ENCODE measurements at regions not wholly inside any gene's neighbourhood (a gene's known extent, or its start where the extent isn't known, plus 50 kb on each side); places are given as distances from the start of the nearest gene placed in this dataset.

- Mint-ChIP-seq H3K36me3 (ENCODE audit: low read depth) (no peaks in the 10 kb centered on the region), H3K4me1 (no peaks in the 10 kb centered on the region), H3K9me3 (peaks cover 3% of the 10 kb centered on the region), H3K4me3 (no peak overlapping the region), H3K27me3 (peaks cover 4% of the 10 kb centered on the region), H3K27ac (no peak overlapping the region)
- DNase-seq (no peak), ATAC-seq (no peak)
Measured at GRCh38 chr9:107717529-107718314, 228.2 kb upstream of the KLF4 start.

DNA sequence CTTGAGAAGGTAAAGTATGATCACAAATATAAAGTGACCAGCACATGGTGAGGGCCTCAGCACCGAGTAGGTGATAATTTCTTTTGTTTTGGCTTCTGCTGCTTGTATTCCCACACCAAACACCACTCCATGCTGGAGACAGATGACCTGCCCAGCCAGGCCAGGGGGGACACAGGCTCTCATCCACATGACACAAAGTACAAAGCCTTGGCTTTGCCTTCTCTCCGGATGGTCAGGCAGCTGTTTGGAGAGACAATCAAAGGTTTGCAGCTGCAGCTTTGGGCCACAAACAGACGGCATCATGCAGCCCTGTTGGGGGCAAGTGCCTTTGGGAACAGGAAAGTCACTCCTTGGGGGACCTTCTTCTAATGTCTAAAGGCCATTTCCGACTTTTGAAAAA lies 226.2 kb upstream of the KLF4 start:
- Mint-ChIP-seq H3K27ac (no peak overlapping the region), H3K27me3 (peaks cover 7% of the 10 kb centered on the region), H3K9me3 (no peaks in the 10 kb centered on the region), H3K4me1 (no peaks in the 10 kb centered on the region), H3K36me3 (ENCODE audit: low read depth) (no peaks in the 10 kb centered on the region), H3K4me3 (no peak overlapping the region)
- DNase-seq, result no peak
- no peak for ATAC-seq

DNA sequence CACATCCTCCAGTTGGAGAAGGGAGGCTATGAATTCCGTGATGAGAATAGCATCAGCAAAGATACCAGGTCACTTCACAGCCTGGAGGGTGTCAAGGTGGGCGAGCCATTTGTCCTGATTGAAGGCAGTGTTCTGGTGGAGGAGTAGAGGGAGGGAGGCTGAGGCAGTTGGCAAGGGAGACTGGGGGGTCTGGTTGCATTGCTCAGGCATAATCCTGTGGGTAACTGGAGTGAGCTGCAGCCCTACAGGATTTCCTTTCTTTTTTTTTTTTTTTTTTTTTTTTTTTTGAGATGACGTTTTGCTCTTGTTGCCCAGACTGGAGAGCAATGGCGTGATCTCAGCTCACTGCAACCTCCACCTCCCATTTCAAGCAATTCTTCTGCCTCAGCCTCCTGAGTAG lies 223.9 kb upstream of the KLF4 start:
- DNase-seq (no peak), ATAC-seq (no peak)
- Mint-ChIP-seq H3K27ac (no peak overlapping the region), H3K4me3 (no peak overlapping the region), H3K9me3 (no peaks in the 10 kb centered on the region), H3K36me3 (ENCODE audit: low read depth) (no peaks in the 10 kb centered on the region), H3K27me3 (peaks cover 7% of the 10 kb centered on the region), H3K4me1 (no peaks in the 10 kb centered on the region)

GRCh38 chr9:107712390-107712789 lies 222.8 kb upstream of the KLF4 start:
- Mint-ChIP-seq H3K27ac (no peak overlapping the region), H3K9me3 (no peaks in the 10 kb centered on the region), H3K4me1 (no peaks in the 10 kb centered on the region), H3K27me3 (peaks cover 7% of the 10 kb centered on the region), H3K4me3 (no peak overlapping the region), H3K36me3 (ENCODE audit: low read depth) (no peaks in the 10 kb centered on the region)
- DNase-seq, result no peak
- ATAC-seq, result no peak

DNA sequence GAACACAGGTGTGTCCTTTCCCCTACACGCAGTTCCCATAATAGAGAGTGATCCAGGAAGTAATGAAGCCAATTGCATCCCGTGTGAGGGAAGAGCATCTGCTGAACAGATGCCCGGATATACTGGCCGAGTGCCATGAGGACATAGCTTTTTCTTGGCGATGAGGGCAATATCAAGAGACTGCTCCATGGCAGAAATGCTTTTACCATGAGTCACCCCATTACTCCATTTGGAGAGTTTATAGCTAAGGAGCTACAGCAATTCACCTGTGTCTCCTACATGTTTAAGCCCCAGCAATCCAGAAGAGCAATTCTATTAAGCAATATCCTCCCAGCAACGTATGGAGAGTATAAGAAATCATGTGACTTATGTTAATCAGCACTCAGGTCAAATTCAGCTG lies 222.0 kb upstream of the KLF4 start:
- Mint-ChIP-seq H3K4me3 (no peak overlapping the region), H3K9me3 (no peaks in the 10 kb centered on the region), H3K27me3 (peaks cover 7% of the 10 kb centered on the region), H3K4me1 (no peaks in the 10 kb centered on the region), H3K27ac (no peak overlapping the region), H3K36me3 (ENCODE audit: low read depth) (no peaks in the 10 kb centered on the region)
- ATAC-seq, result no peak
- DNase-seq, result no peak

GRCh38 chr9:107710953-107711352 lies 221.4 kb upstream of the KLF4 start:
- no peaks in the 10 kb centered on the region for H3K4me1 Mint-ChIP-seq
- H3K27ac Mint-ChIP-seq, result no peak overlapping the region
- peaks cover 7% of the 10 kb centered on the region for H3K27me3 Mint-ChIP-seq
- no peak for ATAC-seq
- DNase-seq, result no peak
- no peaks in the 10 kb centered on the region for H3K9me3 Mint-ChIP-seq
- H3K4me3 Mint-ChIP-seq, result no peak overlapping the region
- no peaks in the 10 kb centered on the region for H3K36me3 Mint-ChIP-seq (ENCODE audit: low read depth)

GRCh38 chr9:107710546-107710945 lies 221.0 kb upstream of the KLF4 start:
- no peak overlapping the region for H3K4me3 Mint-ChIP-seq
- H3K4me1 Mint-ChIP-seq, result no peaks in the 10 kb centered on the region
- no peak for ATAC-seq
- H3K9me3 Mint-ChIP-seq, result no peaks in the 10 kb centered on the region
- H3K27me3 Mint-ChIP-seq, result peaks cover 7% of the 10 kb centered on the region
- DNase-seq, result no peak
- H3K36me3 Mint-ChIP-seq (ENCODE audit: low read depth), result no peaks in the 10 kb centered on the region
- H3K27ac Mint-ChIP-seq, result no peak overlapping the region

DNA sequence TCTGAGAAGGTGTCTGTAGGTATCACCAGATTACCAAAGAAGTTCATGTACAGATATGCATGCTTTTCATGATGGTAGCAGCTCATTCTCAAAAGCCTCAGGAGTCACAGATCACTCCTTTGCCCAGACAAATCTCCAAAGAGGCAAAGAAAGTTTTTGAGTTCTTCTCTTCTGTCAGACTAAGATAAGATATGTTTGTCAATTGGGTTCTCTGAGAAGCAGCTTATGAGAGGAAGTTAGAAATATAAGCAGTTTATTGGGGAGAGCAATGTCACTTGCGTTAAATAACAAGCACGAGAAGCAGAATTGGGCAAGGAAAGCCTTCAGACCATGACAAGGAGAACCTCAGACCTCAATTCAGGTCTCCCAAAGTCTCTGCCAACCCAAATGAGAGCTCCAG lies 219.2 kb upstream of the KLF4 start:
- Mint-ChIP-seq H3K27me3 (peaks cover 7% of the 10 kb centered on the region), H3K36me3 (ENCODE audit: low read depth) (no peaks in the 10 kb centered on the region), H3K4me3 (no peak overlapping the region), H3K27ac (no peak overlapping the region), H3K9me3 (no peaks in the 10 kb centered on the region), H3K4me1 (no peaks in the 10 kb centered on the region)
- ATAC-seq, result no peak
- no peak for DNase-seq

DNA sequence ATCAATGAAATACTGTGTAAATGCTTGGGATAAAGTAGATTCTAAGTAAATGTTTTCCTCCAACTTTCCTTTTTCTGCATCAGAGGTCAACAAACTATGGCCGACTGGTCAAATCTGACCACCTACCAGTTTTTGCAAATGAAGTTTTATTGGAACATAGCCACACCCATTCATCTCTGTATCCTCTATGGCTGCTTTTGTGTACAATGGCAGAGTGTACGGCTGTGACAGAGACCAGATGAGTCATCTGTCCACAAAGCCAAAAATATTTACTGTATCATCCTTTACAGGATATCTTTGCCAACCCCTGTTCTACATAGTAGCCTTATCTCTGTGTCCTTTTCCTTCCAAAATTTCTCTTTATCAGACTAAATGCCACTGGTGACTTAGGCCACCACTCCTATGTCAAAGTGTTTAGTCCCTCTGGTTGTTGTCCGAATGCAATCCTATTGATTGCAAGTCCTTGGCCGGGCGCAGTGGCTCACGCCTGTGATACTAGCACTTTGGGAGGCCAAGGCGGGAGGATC lies 218.4 kb upstream of the KLF4 start:
- Mint-ChIP-seq H3K4me1 (no peaks in the 10 kb centered on the region), H3K36me3 (ENCODE audit: low read depth) (no peaks in the 10 kb centered on the region)

GRCh38 chr9:107707428-107707837 lies 217.9 kb upstream of the KLF4 start:
- H3K27ac Mint-ChIP-seq, result no peak overlapping the region
- ATAC-seq (no peak), DNase-seq (no peak)
- H3K4me3 Mint-ChIP-seq, result no peak overlapping the region
- H3K4me1 Mint-ChIP-seq, result no peaks in the 10 kb centered on the region
- no peaks in the 10 kb centered on the region for H3K9me3 Mint-ChIP-seq
- H3K27me3 Mint-ChIP-seq, result peaks cover under 1% of the 10 kb centered on the region
- H3K36me3 Mint-ChIP-seq (ENCODE audit: low read depth), result no peaks in the 10 kb centered on the region

More for the DNA sequence above, 218.4 kb upstream of the KLF4 start:
- DNase-seq (no peak), ATAC-seq (no peak)
- no peak overlapping the region for H3K4me3 Mint-ChIP-seq
- no peak overlapping the region for H3K27ac Mint-ChIP-seq
- H3K9me3 Mint-ChIP-seq, result no peaks in the 10 kb centered on the region
- H3K27me3 Mint-ChIP-seq, result peaks cover 3% of the 10 kb centered on the region

DNA sequence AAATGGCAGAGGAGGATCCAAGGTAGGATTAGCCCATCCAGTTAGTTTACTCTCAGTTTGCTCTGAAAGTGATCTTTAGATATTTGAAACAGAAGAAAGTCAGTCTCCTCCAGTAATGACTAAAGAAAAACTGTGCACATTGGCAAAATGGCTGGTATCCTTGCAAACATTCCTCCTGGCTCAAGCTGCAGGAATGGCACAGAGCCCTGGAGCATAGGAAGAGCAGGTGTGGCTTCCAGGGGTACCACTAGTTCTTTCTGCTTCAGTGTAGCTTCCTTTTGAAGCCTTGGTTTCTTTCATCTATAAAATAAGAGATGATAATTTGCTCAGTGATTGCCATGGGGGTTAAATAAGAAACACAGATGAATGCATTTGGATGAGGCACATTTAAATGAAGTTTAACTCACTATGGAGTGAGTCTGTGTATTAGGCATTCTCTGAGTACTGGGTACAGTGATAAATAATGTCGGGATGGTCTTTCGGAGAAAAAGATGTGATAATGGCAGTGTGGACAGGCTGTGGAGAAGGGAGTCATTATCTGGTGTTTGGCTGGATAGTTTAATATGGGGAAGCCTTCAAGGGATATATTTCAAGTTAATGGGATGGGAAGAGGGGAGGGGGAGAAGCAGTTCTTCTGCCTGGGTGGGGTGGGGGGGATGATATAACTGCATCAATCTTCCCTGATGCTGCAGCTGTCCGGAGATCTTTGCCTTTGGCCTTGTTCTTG lies 217.3 kb upstream of the KLF4 start:
- no peak for DNase-seq
- H3K27me3 Mint-ChIP-seq, result no peaks in the 10 kb centered on the region
- no peaks in the 10 kb centered on the region for H3K36me3 Mint-ChIP-seq (ENCODE audit: low read depth)
- no peak for ATAC-seq
- H3K9me3 Mint-ChIP-seq, result no peaks in the 10 kb centered on the region
- H3K27ac Mint-ChIP-seq, result no peak overlapping the region
- H3K4me3 Mint-ChIP-seq, result no peak overlapping the region
- H3K4me1 Mint-ChIP-seq, result no peaks in the 10 kb centered on the region

- H3K4me3 Mint-ChIP-seq, result no peak overlapping the region
Measured at GRCh38 chr9:107705521-107705920, 216.0 kb upstream of the KLF4 start.

GRCh38 chr9:107704774-107705173 lies 215.2 kb upstream of the KLF4 start:
- Mint-ChIP-seq H3K4me3 (no peak overlapping the region), H3K4me1 (no peaks in the 10 kb centered on the region), H3K36me3 (ENCODE audit: low read depth) (no peaks in the 10 kb centered on the region), H3K9me3 (no peaks in the 10 kb centered on the region), H3K27ac (no peak overlapping the region), H3K27me3 (no peaks in the 10 kb centered on the region)
- DNase-seq, result no peak
- ATAC-seq, result no peak

More at GRCh38 chr9:107705521-107705920, 216.0 kb upstream of the KLF4 start:
- no peak for ATAC-seq
- Mint-ChIP-seq H3K4me1 (no peaks in the 10 kb centered on the region), H3K9me3 (no peaks in the 10 kb centered on the region), H3K36me3 (ENCODE audit: low read depth) (no peaks in the 10 kb centered on the region), H3K27ac (no peak overlapping the region), H3K27me3 (no peaks in the 10 kb centered on the region)
- DNase-seq, result no peak

- Mint-ChIP-seq H3K9me3 (no peaks in the 10 kb centered on the region), H3K4me1 (no peaks in the 10 kb centered on the region), H3K27me3 (no peaks in the 10 kb centered on the region), H3K36me3 (ENCODE audit: low read depth) (no peaks in the 10 kb centered on the region), H3K4me3 (no peak overlapping the region), H3K27ac (no peak overlapping the region)
- ATAC-seq, result no peak
- DNase-seq, result no peak
Measured at GRCh38 chr9:107703651-107704050, 214.1 kb upstream of the KLF4 start.

GRCh38 chr9:107700847-107701246 lies 211.3 kb upstream of the KLF4 start:
- ATAC-seq, result no peak
- no peaks in the 10 kb centered on the region for H3K9me3 Mint-ChIP-seq
- no peaks in the 10 kb centered on the region for H3K4me1 Mint-ChIP-seq
- H3K4me3 Mint-ChIP-seq, result no peak overlapping the region
- no peak for DNase-seq
- H3K36me3 Mint-ChIP-seq (ENCODE audit: low read depth), result no peaks in the 10 kb centered on the region
- H3K27ac Mint-ChIP-seq, result no peak overlapping the region
- H3K27me3 Mint-ChIP-seq, result no peaks in the 10 kb centered on the region
